Keratinocyte (primary cell): ENCODE measurements at regions not wholly inside any gene's neighbourhood (a gene's known extent, or its start where the extent isn't known, plus 50 kb on each side); places are given as distances from the start of the nearest gene placed in this dataset.

ENCODE experiments used
- DNase-seq: peaks from one replicate; pipeline ENCODE4 v3.0.0-alpha.2; 2011; ENCODE audit warnings: low read depth, missing footprints, low spot score
- FAIRE-seq: peaks from 2 replicates; lab custom pipeline; 2011; peaks lifted over from hg19 to GRCh38; lab: Jason Lieb, UNC
- H2AFZ ChIP-seq: 2 replicates; pipeline ENCODE4 v1.6.0; 2012; ENCODE audit warnings: low read length, control low read depth, inconsistent platforms; ENCODE audit not compliant: control insufficient read depth
- H3K27ac ChIP-seq: 2 replicates; pipeline ENCODE4 v1.5.1; 2011; ENCODE audit warnings: low read length; ENCODE audit not compliant: control insufficient read depth, insufficient read depth
- H3K27me3 ChIP-seq: 3 replicates; pipeline ENCODE4 v1.6.0; 2011; ENCODE audit warnings: low read length; ENCODE audit not compliant: control insufficient read depth, insufficient read depth; ENCODE audit errors: extremely low read depth
- H3K36me3 ChIP-seq, 2 experiments: 2 replicates in 1 of 2; 3 replicates in 1 of 2; pipeline ENCODE4 v1.5.1; 2011; ENCODE audit warnings: low read length in 2 of 2, mild to moderate bottlenecking in 1 of 2; ENCODE audit not compliant: control insufficient read depth in 2 of 2, insufficient read depth in 2 of 2; ENCODE audit errors: extremely low read depth in 1 of 2
- H3K4me1 ChIP-seq: 3 replicates; pipeline ENCODE4 v1.5.1; 2011; ENCODE audit warnings: low read length; ENCODE audit not compliant: control insufficient read depth, insufficient read depth; ENCODE audit errors: extremely low read depth
- H3K4me2 ChIP-seq: 3 replicates; pipeline ENCODE4 v1.6.0; 2011; ENCODE audit warnings: low read depth, low read length; ENCODE audit not compliant: control insufficient read depth, insufficient read depth; ENCODE audit errors: extremely low read depth
- H3K4me3 ChIP-seq, 3 experiments: fragments of 200-600 bp in 1 of 3; sonication (generic) in 1 of 3; 2 replicates in 2 of 3; 3 replicates in 1 of 3; pipeline ENCODE4 v1.5.1; 2011 to 2016; ENCODE audit warnings: low read length in 3 of 3, mild to moderate bottlenecking in 3 of 3, control low read depth in 2 of 3, inconsistent platforms in 1 of 3, low read depth in 1 of 3, mixed read lengths in 1 of 3, mixed run types in 1 of 3, moderate library complexity in 1 of 3; ENCODE audit not compliant: control insufficient read depth in 2 of 3, insufficient read depth in 2 of 3; ENCODE audit errors: extremely low read depth in 1 of 3
- H3K79me2 ChIP-seq: 2 replicates; pipeline ENCODE4 v1.6.0; 2012; ENCODE audit warnings: low read length; ENCODE audit not compliant: control insufficient read depth, insufficient read depth
- H3K9ac ChIP-seq: 3 replicates; pipeline ENCODE4 v1.6.0; 2011; ENCODE audit warnings: low read length; ENCODE audit not compliant: control insufficient read depth, insufficient read depth; ENCODE audit errors: extremely low read depth
- H3K9me1 ChIP-seq: 3 replicates; pipeline ENCODE4 v1.6.0; 2011; ENCODE audit warnings: low read length; ENCODE audit not compliant: control insufficient read depth, insufficient read depth; ENCODE audit errors: extremely low read depth
- H3K9me3 ChIP-seq: 2 replicates; pipeline ENCODE4 v1.5.1; 2012; ENCODE audit warnings: low read depth, low read length; ENCODE audit not compliant: control insufficient read depth
- H4K20me1 ChIP-seq: 3 replicates; pipeline ENCODE4 v1.6.0; 2011; ENCODE audit warnings: low read length; ENCODE audit not compliant: control insufficient read depth, insufficient read depth; ENCODE audit errors: extremely low read depth
- CTCF ChIP-seq, 3 experiments: IDR thresholded peaks in 1 of 3; conservative IDR thresholded peaks in 1 of 3; optimal IDR thresholded peaks in 1 of 3; 2 replicates in 2 of 3; 3 replicates in 1 of 3; pipeline versions ENCODE3 to v1.5.1; 2011; ENCODE audit warnings: low read length in 3 of 3, mild to moderate bottlenecking in 3 of 3, moderate library complexity in 2 of 3, control low read depth in 1 of 3, inconsistent platforms in 1 of 3; ENCODE audit not compliant: insufficient read depth in 2 of 3; ENCODE audit errors: extremely low read depth in 1 of 3
- EZH2 ChIP-seq: IDR thresholded peaks from one replicate; pipeline ENCODE4 v1.6.1; 2012; ENCODE audit warnings: inconsistent platforms, mild to moderate bottlenecking, low read length, moderate library complexity
- dilution Hi-C: fragments of 300-500 bp; cut with MboI; formaldehyde crosslinking; loops from one replicate; pipeline ENCODE4 v1.7.0; 2020; ENCODE audit warnings: low sequenced_read_pairs; ENCODE audit not compliant: extremely low pct_ligation_motif_present

GRCh38 chr1:80722611-80723010 is 1078.1 kb upstream of the ADGRL2 start:
- no peaks in the 10 kb centered on the region for H3K27me3 ChIP-seq
- no peak for DNase-seq
- no peak for TF ChIP-seq CTCF (optimal IDR thresholded peaks at IDR 0.05 in 1 of 3, IDR thresholded peaks at IDR 0.05 in 1 of 3, conservative IDR thresholded peaks at IDR 0.05 in 1 of 3; ENCODE audit: extremely low read depth in 1 of 3, insufficient read depth in 2 of 3, low read length in 3 of 3)
- TF ChIP-seq EZH2, result no peak
- no peaks in the 10 kb centered on the region for H3K9me3 ChIP-seq
- dilution Hi-C loops, result no loop called here
- H3K27ac ChIP-seq, result no peak overlapping the region
- no peaks in the 10 kb centered on the region for H3K79me2 ChIP-seq
- H4K20me1 ChIP-seq, result no peaks in the 10 kb centered on the region
- H3K9me1 ChIP-seq, result no peaks in the 10 kb centered on the region
- no peak overlapping the region for H3K9ac ChIP-seq
- FAIRE-seq, result no peak
- no peak overlapping the region for H3K4me2 ChIP-seq
- H3K4me1 ChIP-seq, result no peaks in the 10 kb centered on the region
- no peak overlapping the region for H2AFZ ChIP-seq
- no peaks in the 10 kb centered on the region for H3K36me3 ChIP-seq
- H3K4me3 ChIP-seq, result no peak overlapping the region

GRCh38 chr1:80706526-80706925 is 1094.2 kb upstream of the ADGRL2 start:
- dilution Hi-C loops, result no loop called here
- Histone ChIP-seq H3K27ac (no peak overlapping the region), H3K79me2 (no peaks in the 10 kb centered on the region), H3K9me3 (no peaks in the 10 kb centered on the region), H3K9ac (no peak overlapping the region), H4K20me1 (no peaks in the 10 kb centered on the region), H3K36me3 (no peaks in the 10 kb centered on the region), H3K4me3 (no peak overlapping the region), H2AFZ (no peak overlapping the region), H3K4me2 (no peak overlapping the region), H3K27me3 (no peaks in the 10 kb centered on the region), H3K4me1 (no peaks in the 10 kb centered on the region), H3K9me1 (no peaks in the 10 kb centered on the region)
- DNase-seq (no peak), FAIRE-seq (no peak)
- TF ChIP-seq CTCF (optimal IDR thresholded peaks at IDR 0.05 in 1 of 3, IDR thresholded peaks at IDR 0.05 in 1 of 3, conservative IDR thresholded peaks at IDR 0.05 in 1 of 3; ENCODE audit: extremely low read depth in 1 of 3, insufficient read depth in 2 of 3, low read length in 3 of 3), result no peak
